ENCODE measurements at regions not wholly inside any gene's neighbourhood (a gene's known extent, or its start where the extent isn't known, plus 50 kb on each side); places are given as distances from the start of the nearest gene placed in this dataset.

DNA sequence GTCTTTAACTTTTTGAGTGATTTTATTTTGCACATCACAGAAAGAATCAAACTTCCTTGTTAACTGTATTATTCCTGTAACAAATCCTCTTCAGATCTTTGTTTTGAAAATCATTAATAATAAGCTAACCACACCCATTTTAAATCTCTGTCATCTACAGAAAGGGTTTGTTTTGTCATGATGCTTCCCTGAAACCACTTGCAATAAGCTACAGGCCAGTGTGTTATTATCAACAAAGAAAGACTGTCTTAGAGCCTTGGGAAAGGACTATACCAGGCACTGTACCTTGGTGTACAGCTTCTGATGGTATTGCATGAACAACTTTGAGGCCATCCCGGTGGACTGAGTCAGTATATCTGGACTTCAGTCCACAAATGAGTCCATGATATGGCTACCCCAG lies 145.3 kb upstream of the FAM3C start:
- POLR2A ChIA-PET: no interaction called here
- Histone ChIP-seq H4K20me1 (ENCODE audit: insufficient read depth) (no peaks in the 10 kb centered on the region), H3K27me3 (ENCODE audit: insufficient read depth, low read length) (no peaks in the 10 kb centered on the region), H3K9me3 (ENCODE audit: control insufficient read depth in 1 of 2, insufficient read depth in 1 of 2, low read depth in 1 of 2, low read length in 2 of 2) (no peaks in the 10 kb centered on the region; a peak in 1 of 4 replicates), H2AFZ (ENCODE audit: low read depth, low read length, poor library complexity, severe bottlenecking) (peak overlapping the region; percentile 85), H3K79me2 (ENCODE audit: insufficient read depth, low read length) (no peaks in the 10 kb centered on the region), H3K9me2 (ENCODE audit: insufficient read depth) (no peaks in the 10 kb centered on the region), H3K36me3 (ENCODE audit: control insufficient read depth in 1 of 2, insufficient read depth in 2 of 2, low read length in 2 of 2) (peaks cover 0 to 55% of the 10 kb centered on the region in 2 experiments; a peak in 2 of 4 replicates), H3K4me2 (ENCODE audit: low read length) (no peak overlapping the region), H3K9ac (ENCODE audit: low read length) (no peak overlapping the region), H3K4me1 (ENCODE audit: control insufficient read depth in 1 of 2, insufficient read depth in 2 of 2, low read length in 2 of 2) (peaks cover 24 to 42% of the 10 kb centered on the region in 2 experiments), H3K4me3 (replicated peaks in 1 of 2; ENCODE audit: low read depth in 1 of 2, low read length in 2 of 2) (no peak overlapping the region), H3K27ac (ENCODE audit: low read depth, low read length) (no peak overlapping the region)
- TF ChIP-seq ELF1 (IDR thresholded peaks at IDR 0.05; ENCODE audit: borderline replicate concordance, low read depth) (no peak), CBX3 (IDR thresholded peaks at IDR 0.05; ENCODE audit: low read depth) (0 out of 2 replicates have a peak, but pooled peaks have one; percentile 21), TCF7L2 (IDR thresholded peaks at IDR 0.05; ENCODE audit: borderline replicate concordance, extremely low read depth, insufficient read depth, insufficient read length) (no peak), EGR1 (IDR thresholded peaks at IDR 0.05; ENCODE audit: low read depth) (no peak)
- TF ChIP-seq, protein P1, sequence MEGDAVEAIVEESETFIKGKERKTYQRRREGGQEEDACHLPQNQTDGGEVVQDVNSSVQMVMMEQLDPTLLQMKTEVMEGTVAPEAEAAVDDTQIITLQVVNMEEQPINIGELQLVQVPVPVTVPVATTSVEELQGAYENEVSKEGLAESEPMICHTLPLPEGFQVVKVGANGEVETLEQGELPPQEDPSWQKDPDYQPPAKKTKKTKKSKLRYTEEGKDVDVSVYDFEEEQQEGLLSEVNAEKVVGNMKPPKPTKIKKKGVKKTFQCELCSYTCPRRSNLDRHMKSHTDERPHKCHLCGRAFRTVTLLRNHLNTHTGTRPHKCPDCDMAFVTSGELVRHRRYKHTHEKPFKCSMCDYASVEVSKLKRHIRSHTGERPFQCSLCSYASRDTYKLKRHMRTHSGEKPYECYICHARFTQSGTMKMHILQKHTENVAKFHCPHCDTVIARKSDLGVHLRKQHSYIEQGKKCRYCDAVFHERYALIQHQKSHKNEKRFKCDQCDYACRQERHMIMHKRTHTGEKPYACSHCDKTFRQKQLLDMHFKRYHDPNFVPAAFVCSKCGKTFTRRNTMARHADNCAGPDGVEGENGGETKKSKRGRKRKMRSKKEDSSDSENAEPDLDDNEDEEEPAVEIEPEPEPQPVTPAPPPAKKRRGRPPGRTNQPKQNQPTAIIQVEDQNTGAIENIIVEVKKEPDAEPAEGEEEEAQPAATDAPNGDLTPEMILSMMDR (IDR thresholded peaks at IDR 0.05 in 2 of 3, conservative IDR thresholded peaks at IDR 0.05 in 1 of 3; ENCODE audit: borderline replicate concordance in 1 of 3, insufficient read depth in 1 of 3, low read depth in 2 of 3, low read length in 2 of 3): no peak
- intact Hi-C loops (cut with micrococcal nuclease): loop anchor here (10.0 kb wide), 1 partner anchor 557 kb away; the partner anchor contains the start of gene CPED1
- RAD21 ChIA-PET (ENCODE audit: low non-redundant PET in 1 of 2, low total read pairs in 2 of 2, uncharacterized antibody in 2 of 2, unreplicated experiment in 2 of 2): no interaction called here
- DNase-seq (ENCODE audit: low read depth, low spot score) (no peak), ATAC-seq (no peak)
- CTCF ChIA-PET: interaction anchor here (0.5 kb wide), 1 partner anchor 452 kb away, joined by 6 read pairs; no protein-coding TSS in a partner anchor
- BruUV-seq (replicated peaks): no TSS peak

DNA sequence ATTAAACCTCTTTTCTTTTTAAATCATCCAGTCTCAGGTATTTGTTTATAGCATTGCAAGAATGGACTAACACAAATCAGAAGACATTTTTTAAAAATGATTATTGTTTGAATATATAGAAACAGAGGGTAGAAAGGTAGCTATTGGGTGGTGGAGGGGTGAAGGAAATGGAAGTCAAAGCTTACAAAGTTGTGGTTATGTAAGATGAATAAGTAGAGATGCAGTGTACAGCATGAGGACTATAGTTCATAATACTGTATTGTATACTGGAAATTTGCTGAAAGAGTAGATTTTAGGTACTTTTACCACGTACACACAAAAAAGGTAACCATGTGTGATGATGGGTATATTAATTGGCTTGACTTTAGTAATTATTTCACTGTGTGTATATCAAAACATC lies 144.0 kb upstream of the FAM3C start:
- Histone ChIP-seq H3K79me2 (ENCODE audit: insufficient read depth, low read length) (no peaks in the 10 kb centered on the region), H3K27ac (ENCODE audit: low read depth, low read length) (no peak overlapping the region), H3K36me3 (ENCODE audit: control insufficient read depth in 1 of 2, insufficient read depth in 2 of 2, low read length in 2 of 2) (peaks cover 0 to 49% of the 10 kb centered on the region in 2 experiments; a peak in 2 of 4 replicates), H3K4me1 (ENCODE audit: control insufficient read depth in 1 of 2, insufficient read depth in 2 of 2, low read length in 2 of 2) (peaks cover 11 to 28% of the 10 kb centered on the region in 2 experiments), H3K9me2 (ENCODE audit: insufficient read depth) (no peaks in the 10 kb centered on the region), H3K27me3 (ENCODE audit: insufficient read depth, low read length) (no peaks in the 10 kb centered on the region), H3K9me3 (ENCODE audit: control insufficient read depth in 1 of 2, insufficient read depth in 1 of 2, low read depth in 1 of 2, low read length in 2 of 2) (no peaks in the 10 kb centered on the region; a peak in 1 of 4 replicates), H3K9ac (ENCODE audit: low read length) (no peak overlapping the region), H3K4me2 (ENCODE audit: low read length) (no peak overlapping the region), H4K20me1 (ENCODE audit: insufficient read depth) (no peaks in the 10 kb centered on the region), H2AFZ (ENCODE audit: low read depth, low read length, poor library complexity, severe bottlenecking) (peak overlapping the region; percentile 37), H3K4me3 (replicated peaks in 1 of 2; ENCODE audit: low read depth in 1 of 2, low read length in 2 of 2) (no peak overlapping the region)
- DNase-seq (ENCODE audit: low read depth, low spot score): no peak
- ChIA-PET CTCF (no interaction called here), POLR2A (no interaction called here), RAD21 (ENCODE audit: low non-redundant PET in 1 of 2, low total read pairs in 2 of 2, uncharacterized antibody in 2 of 2, unreplicated experiment in 2 of 2) (no interaction called here)
- no TSS peak for BruUV-seq (replicated peaks)
- intact Hi-C loops (cut with micrococcal nuclease): loop anchor here (10.0 kb wide), 1 partner anchor 555 kb away; the partner anchor contains the start of gene CPED1
- no peak for ATAC-seq
- TF ChIP-seq, protein P2, sequence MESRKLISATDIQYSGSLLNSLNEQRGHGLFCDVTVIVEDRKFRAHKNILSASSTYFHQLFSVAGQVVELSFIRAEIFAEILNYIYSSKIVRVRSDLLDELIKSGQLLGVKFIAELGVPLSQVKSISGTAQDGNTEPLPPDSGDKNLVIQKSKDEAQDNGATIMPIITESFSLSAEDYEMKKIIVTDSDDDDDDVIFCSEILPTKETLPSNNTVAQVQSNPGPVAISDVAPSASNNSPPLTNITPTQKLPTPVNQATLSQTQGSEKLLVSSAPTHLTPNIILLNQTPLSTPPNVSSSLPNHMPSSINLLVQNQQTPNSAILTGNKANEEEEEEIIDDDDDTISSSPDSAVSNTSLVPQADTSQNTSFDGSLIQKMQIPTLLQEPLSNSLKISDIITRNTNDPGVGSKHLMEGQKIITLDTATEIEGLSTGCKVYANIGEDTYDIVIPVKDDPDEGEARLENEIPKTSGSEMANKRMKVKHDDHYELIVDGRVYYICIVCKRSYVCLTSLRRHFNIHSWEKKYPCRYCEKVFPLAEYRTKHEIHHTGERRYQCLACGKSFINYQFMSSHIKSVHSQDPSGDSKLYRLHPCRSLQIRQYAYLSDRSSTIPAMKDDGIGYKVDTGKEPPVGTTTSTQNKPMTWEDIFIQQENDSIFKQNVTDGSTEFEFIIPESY (IDR thresholded peaks at IDR 0.05; ENCODE audit: extremely low read depth, insufficient replicate concordance, low read length): no peak
- TF ChIP-seq, protein P3, sequence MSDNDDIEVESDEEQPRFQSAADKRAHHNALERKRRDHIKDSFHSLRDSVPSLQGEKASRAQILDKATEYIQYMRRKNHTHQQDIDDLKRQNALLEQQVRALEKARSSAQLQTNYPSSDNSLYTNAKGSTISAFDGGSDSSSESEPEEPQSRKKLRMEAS (IDR thresholded peaks at IDR 0.05): no peak
- no peak for TF ChIP-seq SIN3A (IDR thresholded peaks at IDR 0.05; ENCODE audit: low read depth)
- TF ChIP-seq, protein P4, sequence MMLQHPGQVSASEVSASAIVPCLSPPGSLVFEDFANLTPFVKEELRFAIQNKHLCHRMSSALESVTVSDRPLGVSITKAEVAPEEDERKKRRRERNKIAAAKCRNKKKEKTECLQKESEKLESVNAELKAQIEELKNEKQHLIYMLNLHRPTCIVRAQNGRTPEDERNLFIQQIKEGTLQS (IDR thresholded peaks at IDR 0.05): no peak
- no peak for TF ChIP-seq POLR2A (IDR thresholded peaks at IDR 0.05; ENCODE audit: borderline replicate concordance, extremely low read depth, insufficient read depth, insufficient read length)
- no peak for TF ChIP-seq ZFX (IDR thresholded peaks at IDR 0.05)
- no peak for TF ChIP-seq TCF7L2 (IDR thresholded peaks at IDR 0.05; ENCODE audit: borderline replicate concordance, extremely low read depth, insufficient read depth, insufficient read length)
- TF ChIP-seq, protein P1 (IDR thresholded peaks at IDR 0.05 in 2 of 3, conservative IDR thresholded peaks at IDR 0.05 in 1 of 3; ENCODE audit: borderline replicate concordance in 1 of 3, insufficient read depth in 1 of 3, low read depth in 2 of 3, low read length in 2 of 3): no peak
- no peak for TF ChIP-seq EZH2phosphoT487 (IDR thresholded peaks at IDR 0.05; ENCODE audit: borderline replicate concordance)
